Cerebellar cortex (tissue), 1 donor: ENCODE measurements at regions not wholly inside any gene's neighbourhood (a gene's known extent, or its start where the extent isn't known, plus 50 kb on each side); places are given as distances from the start of the nearest gene placed in this dataset.
"Not testable (repeated sequence)": the region's sequence is repeated elsewhere in the genome, so short reads cannot be mapped to it uniquely, and the experiment has no call there.

Experiments
- DNase-seq: peaks from one replicate; pipeline ENCODE4 v3.0.0-alpha.2; 2015; ENCODE audit warnings: low spot score

DNA sequence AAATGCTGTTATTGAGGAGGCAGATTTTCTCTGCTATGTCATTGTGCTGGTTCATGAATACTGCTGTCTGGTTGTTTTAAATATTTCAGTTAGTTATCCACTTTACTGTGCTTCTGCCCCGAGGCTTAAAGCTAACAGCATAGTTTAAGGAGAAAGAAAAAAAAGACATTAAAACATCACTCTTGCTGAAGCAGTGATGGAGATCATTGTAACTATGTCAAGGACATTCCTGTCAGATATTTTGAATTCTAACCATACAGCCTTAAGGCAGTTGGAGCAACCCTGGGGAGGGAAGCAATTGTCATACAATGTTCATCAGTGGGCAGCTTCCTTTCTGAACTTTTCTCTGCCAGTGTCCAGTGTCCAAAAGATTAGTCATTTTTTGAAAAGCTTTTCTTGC lies 199.0 kb upstream of the DDX53 start:
- no peak for DNase-seq

DNA sequence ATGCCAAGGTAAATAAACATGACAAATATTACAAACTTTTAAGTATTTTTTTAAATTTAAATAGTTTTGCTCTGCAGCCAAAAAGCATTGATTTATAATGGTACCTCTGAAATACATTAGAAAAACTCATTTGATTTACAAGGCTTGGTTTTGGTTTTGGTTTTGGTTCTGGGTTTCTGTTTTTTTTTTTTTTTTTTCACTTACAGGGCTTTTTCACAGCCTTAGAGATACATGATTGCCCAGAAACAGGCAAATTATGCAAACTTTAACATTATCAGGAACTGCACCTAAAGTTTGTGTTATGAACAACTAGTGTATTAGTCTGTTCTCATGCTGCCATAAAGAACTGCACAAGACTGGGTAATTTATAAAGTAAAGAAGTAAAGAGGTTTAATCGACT lies 196.4 kb upstream of the DDX53 start:
- DNase-seq: no peak

DNA sequence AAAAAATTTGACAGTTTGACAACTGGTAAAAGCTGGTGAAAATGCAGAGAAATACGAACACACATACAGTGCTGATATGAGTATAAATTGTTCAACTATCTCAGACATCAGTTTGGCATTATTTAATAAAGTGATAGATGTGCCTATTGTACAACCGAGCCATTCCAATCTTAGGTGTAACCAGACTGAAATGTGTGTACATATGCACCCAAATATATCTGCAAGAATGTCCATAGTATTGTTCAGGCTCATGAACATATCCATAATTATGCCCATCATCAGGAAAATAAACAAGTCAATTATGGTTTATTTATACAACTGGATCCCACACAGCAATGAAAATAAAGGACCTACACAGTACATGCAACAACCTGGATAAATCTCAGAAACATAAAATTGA lies 188.9 kb upstream of the DDX53 start:
- DNase-seq: no peak

DNA sequence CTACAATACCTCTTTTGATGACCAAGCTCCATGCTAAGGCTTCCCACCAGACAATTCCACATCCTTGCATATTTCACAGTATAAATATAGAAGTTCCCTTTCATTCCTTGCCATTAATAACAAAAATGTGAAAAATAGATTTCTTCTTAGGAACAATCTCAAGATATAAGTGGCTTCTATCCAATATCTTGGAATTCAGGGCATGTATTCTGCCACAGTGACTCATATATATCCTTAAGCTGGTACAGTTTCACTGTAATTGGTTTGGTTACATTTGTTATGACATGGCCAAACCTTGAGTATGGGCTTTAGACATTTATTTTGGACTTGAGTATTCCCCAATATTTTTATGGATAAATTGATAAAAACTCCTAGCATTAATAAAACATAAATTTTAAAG lies 181.7 kb upstream of the DDX53 start:
- DNase-seq: no peak

DNA sequence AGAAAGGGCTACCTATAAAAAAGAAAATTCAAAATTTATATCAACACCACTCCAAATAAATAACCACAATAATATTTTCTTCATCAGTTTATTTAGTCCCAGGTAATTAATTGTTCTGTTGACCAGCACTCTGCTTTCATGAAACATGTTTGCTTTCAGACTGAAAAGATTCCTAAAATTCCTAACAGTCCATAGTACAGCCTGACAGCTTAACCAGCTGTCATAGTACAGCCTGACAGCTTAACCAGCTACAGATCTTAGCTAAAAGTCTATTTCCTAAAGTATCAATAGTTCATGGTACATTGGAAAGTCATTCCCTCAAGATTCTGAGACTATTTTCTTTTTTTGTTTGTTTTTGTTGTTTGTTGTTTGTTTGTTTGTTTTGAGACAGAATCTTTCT lies 144.1 kb upstream of the DDX53 start:
- DNase-seq: no peak

DNA sequence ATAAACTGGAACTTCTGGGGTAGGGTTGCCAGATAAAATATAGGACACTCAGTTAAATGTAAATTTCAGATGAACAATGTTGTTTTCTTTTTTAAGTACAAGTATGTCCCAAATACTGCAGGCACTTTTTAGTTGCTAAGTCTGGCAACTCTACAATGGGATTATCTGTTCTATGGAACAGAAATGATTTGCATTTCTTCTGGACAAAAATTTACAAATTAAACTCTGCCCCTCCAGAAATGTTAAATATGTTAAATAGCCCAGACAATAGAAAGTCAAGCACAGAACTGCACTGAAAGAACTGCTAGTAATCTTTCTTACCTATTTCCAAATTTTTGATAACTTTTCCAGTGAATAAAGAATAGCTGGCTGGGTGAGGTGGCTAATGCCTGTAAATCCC lies 140.1 kb upstream of the DDX53 start:
- no peak for DNase-seq

DNA sequence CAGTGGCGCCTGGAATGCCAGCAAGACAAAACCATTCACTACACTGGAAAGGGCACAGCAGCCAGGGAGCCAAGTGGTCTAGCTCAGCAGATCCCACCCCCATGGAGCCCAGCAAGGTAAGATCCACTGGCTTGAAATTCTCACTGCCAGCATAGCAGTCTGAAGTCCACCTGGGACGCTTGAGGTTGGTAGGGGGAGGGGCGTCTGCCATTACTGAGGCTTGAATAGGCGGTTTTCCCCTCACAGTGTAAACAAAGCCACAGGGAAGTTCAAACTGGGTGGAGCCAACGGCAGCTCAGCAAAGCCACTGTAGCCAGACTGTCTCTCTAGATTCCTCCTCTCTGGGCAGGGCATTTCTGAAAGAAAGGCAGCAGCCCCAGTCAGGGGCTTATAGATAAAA lies 133.0 kb upstream of the DDX53 start:
- DNase-seq: not testable (repeated sequence)

DNA sequence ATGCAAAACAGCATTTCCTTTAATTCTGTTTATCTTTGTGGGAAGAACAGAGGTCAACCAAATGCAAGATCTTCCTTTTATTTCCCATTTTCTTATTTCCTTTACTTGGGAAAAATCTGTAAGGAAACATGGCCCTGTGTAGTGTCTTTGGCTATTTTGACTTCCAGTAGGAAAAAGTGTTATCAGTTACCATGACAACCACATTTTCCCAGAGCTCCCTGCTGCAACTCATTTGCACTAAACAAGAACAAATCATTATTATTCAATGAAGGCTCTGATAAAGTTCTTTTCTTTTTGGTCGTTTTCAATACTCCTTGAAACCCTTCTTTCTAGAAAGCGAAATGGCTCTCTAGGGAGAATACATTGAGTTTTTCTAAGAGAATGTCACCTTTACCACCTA lies 117.2 kb upstream of the DDX53 start:
- DNase-seq: no peak

DNA sequence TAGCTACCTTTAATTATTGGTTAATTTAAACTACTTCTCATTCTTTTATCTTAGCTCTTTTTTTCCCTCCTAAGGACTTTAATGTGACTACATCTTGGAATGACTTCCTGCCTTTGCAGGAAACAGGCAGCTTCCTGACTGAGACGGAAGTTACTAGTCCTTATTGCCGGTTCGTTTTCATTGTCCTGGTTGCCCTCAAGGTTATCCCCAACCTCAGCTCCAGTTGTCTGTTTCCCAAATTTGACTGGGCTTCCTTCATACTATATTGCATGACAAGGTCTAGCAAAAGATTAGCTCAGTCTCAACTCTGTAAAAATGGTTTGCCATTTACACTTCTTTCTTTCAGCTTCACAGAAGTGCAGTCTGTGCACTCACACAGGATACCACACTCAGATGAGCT lies 109.9 kb upstream of the DDX53 start:
- DNase-seq: no peak

DNA sequence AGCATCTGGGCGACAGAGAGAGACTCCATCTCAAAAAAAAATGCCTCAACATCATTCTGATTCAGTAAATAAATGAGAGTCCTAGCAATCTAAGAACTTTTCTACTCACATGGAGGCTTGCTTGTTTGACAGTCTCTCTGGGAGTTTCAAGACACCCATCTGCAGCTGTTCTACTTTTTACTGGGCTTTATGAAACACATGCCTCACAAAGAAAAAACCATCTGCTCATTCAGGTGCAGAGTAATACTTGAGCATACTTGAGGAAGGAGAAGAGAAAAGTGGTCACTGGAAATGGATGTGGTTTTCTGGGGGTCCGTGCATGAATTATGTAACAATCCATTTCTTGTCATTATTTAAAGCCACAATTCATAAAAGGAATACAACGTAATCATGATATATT lies 87.1 kb upstream of the DDX53 start:
- DNase-seq: no peak

DNA sequence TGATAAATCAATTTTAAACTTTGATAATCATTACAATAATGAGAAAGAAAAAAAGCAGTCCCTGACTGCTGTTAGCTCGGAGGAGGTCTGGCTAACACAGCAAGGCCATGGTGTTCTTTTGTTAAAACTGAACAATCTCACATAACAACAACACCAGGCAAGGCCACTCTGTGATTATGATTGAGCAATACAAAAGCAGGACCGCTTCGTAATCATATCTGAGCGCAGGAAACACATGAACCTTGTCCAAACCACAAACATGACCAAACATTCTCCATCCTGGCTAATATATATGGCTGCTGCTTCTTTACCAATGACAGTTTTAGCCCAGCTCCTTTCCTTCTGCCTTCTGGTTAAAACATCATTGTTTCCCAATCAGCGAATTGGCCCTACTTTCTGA lies 76.8 kb upstream of the DDX53 start:
- DNase-seq: no peak

DNA sequence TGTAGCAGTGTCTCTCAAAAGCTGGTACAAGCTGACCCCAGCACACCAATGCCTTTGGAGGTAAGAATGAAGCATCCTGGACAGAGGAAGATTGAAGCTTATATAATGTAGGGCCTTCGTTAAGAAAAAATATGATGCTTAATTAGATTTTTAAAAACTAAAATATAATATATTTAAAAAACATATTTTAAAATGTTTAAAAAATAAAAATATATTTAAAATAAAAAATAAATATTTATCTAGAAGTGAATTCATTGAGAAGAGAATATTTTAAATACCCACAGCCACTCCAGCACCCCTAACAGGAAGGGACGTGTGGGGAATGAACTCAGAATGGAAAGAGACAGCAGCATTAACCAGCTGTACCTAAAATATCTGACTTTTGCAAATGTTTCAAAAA lies 65.1 kb upstream of the DDX53 start:
- DNase-seq: no peak

DNA sequence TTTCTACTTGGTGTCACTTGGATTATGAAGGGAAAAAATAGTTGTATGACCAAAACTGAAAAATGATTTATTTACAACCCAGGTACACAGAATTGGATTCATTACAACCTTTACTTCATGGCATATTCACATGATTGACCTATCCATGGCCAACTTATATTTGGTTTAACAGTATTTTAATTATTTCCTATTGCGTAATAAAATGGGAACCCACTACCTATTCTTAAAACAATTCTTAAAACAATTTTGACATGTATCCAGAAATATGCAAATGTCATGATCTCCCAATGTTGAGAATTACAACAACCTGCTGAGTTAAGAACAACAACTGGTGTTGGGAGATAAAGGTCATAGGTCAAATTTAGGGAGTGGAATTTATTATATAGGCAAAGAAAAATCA lies 54.8 kb upstream of the DDX53 start:
- no peak for DNase-seq
